Peyer's patch (tissue), 4 donors: ENCODE measurements at regions not wholly inside any gene's neighbourhood (a gene's known extent, or its start where the extent isn't known, plus 50 kb on each side); places are given as distances from the start of the nearest gene placed in this dataset.

Experiments used
- DNase-seq, 3 donors: peaks; one replicate each; pipeline ENCODE4 v3.0.0-alpha.2; 2017 to 2019
- H3K27ac ChIP-seq, 4 donors: fragments of 200-600 bp; sonication (generic); one replicate each; pipeline ENCODE4 v1.5.1; 2016 to 2019
- H3K27me3 ChIP-seq, 2 donors: fragments of 200-600 bp; sonication (generic); one replicate each; pipeline ENCODE4 v1.5.1; 2019
- H3K36me3 ChIP-seq, 3 donors: fragments of 200-600 bp; sonication (generic); one replicate each; pipeline ENCODE4 v1.5.1; 2016 to 2019
- H3K4me1 ChIP-seq, 4 donors: fragments of 200-600 bp; sonication (generic); one replicate each; pipeline ENCODE4 v1.5.1; 2016 to 2019
- H3K4me3 ChIP-seq, 4 donors: fragments of 200-600 bp; sonication (generic); 1 replicate in 3 of 4; 2 replicates in 1 of 4; pipeline ENCODE4 v1.5.1; 2016 to 2019; ENCODE audit warnings: mild to moderate bottlenecking in 1 of 4
- H3K9me3 ChIP-seq, 4 donors: fragments of 200-600 bp; sonication (generic); one replicate each; pipeline ENCODE4 v1.5.1; 2016 to 2019; ENCODE audit warnings: mild to moderate bottlenecking in 1 of 4
- CTCF ChIP-seq, 6 experiments: fragments of 450-650 bp in 4 of 6; fragments of 200-600 bp in 2 of 6; sonication (generic) in 1 of 6; IDR thresholded peaks; one replicate each; pipeline ENCODE4 v1.5.1; 2017 to 2019; ENCODE audit warnings: antibody characterized with exemption in 6 of 6, mild to moderate bottlenecking in 3 of 6, moderate library complexity in 1 of 6
- POLR2A ChIP-seq, 2 donors: fragments of 450-650 bp; IDR thresholded peaks; one replicate each; pipeline ENCODE4 v1.5.1; 2017; ENCODE audit warnings: antibody characterized with exemption in 2 of 2, mild to moderate bottlenecking in 2 of 2, moderate library complexity in 2 of 2

DNA sequence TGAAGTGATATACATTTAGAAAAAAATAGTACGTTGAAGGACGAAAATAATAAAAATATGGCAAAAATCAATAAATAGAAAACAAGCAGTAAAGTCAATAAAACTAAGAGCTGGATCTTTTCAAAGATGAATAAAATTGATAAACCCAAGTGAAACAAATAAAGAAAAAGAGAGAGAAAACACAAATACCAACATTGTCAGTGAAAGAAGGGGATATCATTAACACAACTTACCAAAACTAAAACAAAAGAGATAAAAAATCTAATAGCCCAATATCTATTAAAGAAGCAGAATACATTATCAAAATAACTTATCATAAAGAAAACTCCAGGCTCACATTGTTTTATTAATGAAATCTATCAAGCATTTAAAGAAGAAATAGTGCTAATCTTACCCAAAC is 675.1 kb downstream of the UQCRFS1 start:
- no peaks in the 10 kb centered on the region for H3K9me3 ChIP-seq
- TF ChIP-seq POLR2A (IDR thresholded peaks at IDR 0.05) (no peak), CTCF (IDR thresholded peaks at IDR 0.05) (no peak)

DNA sequence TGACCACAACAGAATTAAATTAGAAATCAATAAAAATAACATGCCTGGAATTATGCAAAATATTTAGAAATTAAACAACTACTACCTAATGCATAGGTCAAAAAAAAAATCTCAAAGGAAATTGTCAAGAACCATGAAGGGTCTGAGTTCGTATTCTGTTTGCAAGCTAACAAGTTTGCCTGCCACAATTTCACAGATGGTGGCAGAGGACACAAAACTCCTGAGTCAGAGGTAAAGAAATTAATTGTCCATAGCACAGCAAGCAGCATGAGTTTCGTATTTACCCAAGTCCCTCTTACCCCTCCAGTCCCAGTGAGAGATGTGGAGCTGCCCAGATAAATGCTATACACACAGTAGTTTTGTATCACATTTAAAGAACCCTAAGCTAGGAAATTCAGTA is 675.9 kb downstream of the UQCRFS1 start:
- H3K27ac ChIP-seq: no peak overlapping the region
- no peaks in the 10 kb centered on the region for H3K36me3 ChIP-seq
- H3K4me3 ChIP-seq: no peak overlapping the region
- H3K4me1 ChIP-seq: no peaks in the 10 kb centered on the region
- H3K9me3 ChIP-seq: no peaks in the 10 kb centered on the region
- H3K27me3 ChIP-seq: no peaks in the 10 kb centered on the region
- no peak for TF ChIP-seq POLR2A (IDR thresholded peaks at IDR 0.05)
- no peak for TF ChIP-seq CTCF (IDR thresholded peaks at IDR 0.05)
- DNase-seq: no peak

More for the DNA sequence above, 675.1 kb downstream of the UQCRFS1 start:
- H3K4me3 ChIP-seq: no peak overlapping the region
- H3K27me3 ChIP-seq: no peaks in the 10 kb centered on the region
- H3K27ac ChIP-seq: no peak overlapping the region
- H3K4me1 ChIP-seq: no peaks in the 10 kb centered on the region
- no peaks in the 10 kb centered on the region for H3K36me3 ChIP-seq
- no peak for DNase-seq

- H3K9me3 ChIP-seq: no peaks in the 10 kb centered on the region
- DNase-seq: no peak
- no peaks in the 10 kb centered on the region for H3K36me3 ChIP-seq
- no peak for TF ChIP-seq POLR2A (IDR thresholded peaks at IDR 0.05)
- no peak for TF ChIP-seq CTCF (IDR thresholded peaks at IDR 0.05)
- H3K27me3 ChIP-seq: no peaks in the 10 kb centered on the region
- H3K27ac ChIP-seq: no peak overlapping the region
- no peaks in the 10 kb centered on the region for H3K4me1 ChIP-seq
- H3K4me3 ChIP-seq: no peak overlapping the region
Observed at GRCh38 chr19:28535352-28535775, 677.6 kb downstream of the UQCRFS1 start.

GRCh38 chr19:28534766-28535351 is 678.1 kb downstream of the UQCRFS1 start:
- no peaks in the 10 kb centered on the region for H3K36me3 ChIP-seq
- H3K4me1 ChIP-seq: no peaks in the 10 kb centered on the region
- H3K9me3 ChIP-seq: no peaks in the 10 kb centered on the region
- H3K4me3 ChIP-seq: no peak overlapping the region
- TF ChIP-seq POLR2A (IDR thresholded peaks at IDR 0.05): no peak
- no peak for TF ChIP-seq CTCF (IDR thresholded peaks at IDR 0.05)
- H3K27me3 ChIP-seq: no peaks in the 10 kb centered on the region
- no peak overlapping the region for H3K27ac ChIP-seq
- DNase-seq: no peak

DNA sequence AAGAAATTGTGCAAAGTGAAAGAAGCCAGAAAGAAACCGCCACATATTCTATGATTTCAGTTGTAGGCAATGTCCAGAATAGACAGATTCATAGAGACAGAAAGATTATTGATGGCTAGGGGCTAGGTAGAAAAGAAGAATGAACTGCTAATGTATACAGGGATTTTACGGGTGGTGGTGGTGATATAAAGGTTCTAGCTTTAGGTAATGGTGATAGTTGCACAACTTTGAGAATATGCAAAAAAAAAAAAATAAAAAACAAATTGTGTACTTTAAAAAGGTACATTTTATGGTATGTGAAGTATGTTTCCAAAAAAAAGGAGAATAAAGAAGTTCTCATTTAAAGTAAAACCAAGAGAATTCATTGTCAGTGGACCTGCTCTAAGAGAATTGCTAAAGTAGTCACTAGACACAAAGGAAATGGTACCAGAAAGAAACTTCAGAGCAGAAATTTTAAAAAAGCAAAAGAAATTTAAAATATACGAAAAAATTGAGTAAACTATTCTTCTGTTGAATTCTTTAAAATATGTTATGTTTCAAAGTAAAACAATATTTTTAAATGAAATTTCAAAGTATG is 680.1 kb downstream of the UQCRFS1 start:
- Histone ChIP-seq H3K9me3 (no peaks in the 10 kb centered on the region), H3K4me1 (no peaks in the 10 kb centered on the region), H3K4me3 (no peak overlapping the region), H3K36me3 (no peaks in the 10 kb centered on the region), H3K27me3 (no peaks in the 10 kb centered on the region), H3K27ac (no peak overlapping the region)
- no peak for DNase-seq
- no peak for TF ChIP-seq CTCF (IDR thresholded peaks at IDR 0.05)
- TF ChIP-seq POLR2A (IDR thresholded peaks at IDR 0.05): no peak
